WTC11 (cell line): ENCODE measurements at regions not wholly inside any gene's neighbourhood (a gene's known extent, or its start where the extent isn't known, plus 50 kb on each side); places are given as distances from the start of the nearest gene placed in this dataset.

Source experiments
- USF1 ChIP-seq: sonication (generic); formaldehyde crosslinking; IDR thresholded peaks from 2 replicates; pipeline ENCODE4 v1.8.0; 2022; ENCODE audit warnings: mild to moderate bottlenecking, missing genetic modification reagents
- TF ChIP-seq, protein P1 (sequence below): fragments of 200-600 bp; IDR thresholded peaks from 2 replicates; pipeline ENCODE4 v1.8.0; 2022; ENCODE audit warnings: antibody characterized with exemption

DNA sequence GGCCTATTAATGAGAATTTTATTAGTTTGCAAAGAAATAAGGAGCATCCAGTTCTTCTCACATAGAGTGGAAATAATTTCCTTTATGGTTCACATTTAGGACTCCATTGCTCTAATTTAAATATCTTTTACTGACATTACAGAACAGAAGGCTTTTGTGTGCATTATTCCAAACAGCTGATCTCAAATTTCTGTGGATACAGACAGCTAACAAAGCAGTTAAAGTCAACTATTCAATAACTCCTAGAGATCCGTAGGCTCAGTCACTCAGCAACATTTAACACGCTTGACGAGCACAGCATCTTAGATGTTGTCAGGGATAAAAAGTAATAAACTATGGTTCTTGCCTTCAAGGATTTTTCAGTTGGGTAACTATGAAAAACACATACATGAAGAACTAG lies 305.8 kb upstream of the SYNCRIP start:
- TF ChIP-seq, protein P1, sequence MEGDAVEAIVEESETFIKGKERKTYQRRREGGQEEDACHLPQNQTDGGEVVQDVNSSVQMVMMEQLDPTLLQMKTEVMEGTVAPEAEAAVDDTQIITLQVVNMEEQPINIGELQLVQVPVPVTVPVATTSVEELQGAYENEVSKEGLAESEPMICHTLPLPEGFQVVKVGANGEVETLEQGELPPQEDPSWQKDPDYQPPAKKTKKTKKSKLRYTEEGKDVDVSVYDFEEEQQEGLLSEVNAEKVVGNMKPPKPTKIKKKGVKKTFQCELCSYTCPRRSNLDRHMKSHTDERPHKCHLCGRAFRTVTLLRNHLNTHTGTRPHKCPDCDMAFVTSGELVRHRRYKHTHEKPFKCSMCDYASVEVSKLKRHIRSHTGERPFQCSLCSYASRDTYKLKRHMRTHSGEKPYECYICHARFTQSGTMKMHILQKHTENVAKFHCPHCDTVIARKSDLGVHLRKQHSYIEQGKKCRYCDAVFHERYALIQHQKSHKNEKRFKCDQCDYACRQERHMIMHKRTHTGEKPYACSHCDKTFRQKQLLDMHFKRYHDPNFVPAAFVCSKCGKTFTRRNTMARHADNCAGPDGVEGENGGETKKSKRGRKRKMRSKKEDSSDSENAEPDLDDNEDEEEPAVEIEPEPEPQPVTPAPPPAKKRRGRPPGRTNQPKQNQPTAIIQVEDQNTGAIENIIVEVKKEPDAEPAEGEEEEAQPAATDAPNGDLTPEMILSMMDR: no peak
- TF ChIP-seq USF1 (CRISPR knock-in tag): no peak
